ENCODE measurements at regions not wholly inside any gene's neighbourhood (a gene's known extent, or its start where the extent isn't known, plus 50 kb on each side); places are given as distances from the start of the nearest gene placed in this dataset.

DNA sequence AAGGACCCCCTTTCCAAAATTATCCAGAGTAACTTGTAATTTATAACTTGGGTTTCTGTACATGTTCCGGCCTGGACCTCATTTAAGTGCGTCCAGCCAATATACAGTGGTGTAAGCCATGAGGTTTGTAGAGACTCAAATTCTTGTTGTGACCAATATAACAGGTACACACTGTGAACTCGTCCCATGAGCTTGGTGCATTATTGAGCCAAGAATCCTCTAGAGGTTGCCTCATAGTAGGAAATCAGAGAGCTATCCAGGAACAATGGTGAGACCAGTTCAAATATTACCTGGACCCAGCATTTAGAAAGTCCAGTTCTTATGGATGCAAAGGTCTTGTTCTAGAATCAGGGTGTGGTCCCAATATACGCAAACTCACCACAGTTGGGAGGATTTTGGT is 138.2 kb downstream of the NPIPB5 start:
- TF ChIP-seq, protein P1, sequence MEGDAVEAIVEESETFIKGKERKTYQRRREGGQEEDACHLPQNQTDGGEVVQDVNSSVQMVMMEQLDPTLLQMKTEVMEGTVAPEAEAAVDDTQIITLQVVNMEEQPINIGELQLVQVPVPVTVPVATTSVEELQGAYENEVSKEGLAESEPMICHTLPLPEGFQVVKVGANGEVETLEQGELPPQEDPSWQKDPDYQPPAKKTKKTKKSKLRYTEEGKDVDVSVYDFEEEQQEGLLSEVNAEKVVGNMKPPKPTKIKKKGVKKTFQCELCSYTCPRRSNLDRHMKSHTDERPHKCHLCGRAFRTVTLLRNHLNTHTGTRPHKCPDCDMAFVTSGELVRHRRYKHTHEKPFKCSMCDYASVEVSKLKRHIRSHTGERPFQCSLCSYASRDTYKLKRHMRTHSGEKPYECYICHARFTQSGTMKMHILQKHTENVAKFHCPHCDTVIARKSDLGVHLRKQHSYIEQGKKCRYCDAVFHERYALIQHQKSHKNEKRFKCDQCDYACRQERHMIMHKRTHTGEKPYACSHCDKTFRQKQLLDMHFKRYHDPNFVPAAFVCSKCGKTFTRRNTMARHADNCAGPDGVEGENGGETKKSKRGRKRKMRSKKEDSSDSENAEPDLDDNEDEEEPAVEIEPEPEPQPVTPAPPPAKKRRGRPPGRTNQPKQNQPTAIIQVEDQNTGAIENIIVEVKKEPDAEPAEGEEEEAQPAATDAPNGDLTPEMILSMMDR (conservative IDR thresholded peaks at IDR 0.05; ENCODE audit: low read depth, low read length): no peak
- TF ChIP-seq EZH2 (IDR thresholded peaks at IDR 0.05; ENCODE audit: borderline replicate concordance, low read depth, low read length, poor library complexity, severe bottlenecking): no peak

Data from A673 (cell line).